ENCODE measurements at regions not wholly inside any gene's neighbourhood (a gene's known extent, or its start where the extent isn't known, plus 50 kb on each side); places are given as distances from the start of the nearest gene placed in this dataset.

GRCh38 chr5:18850216-18850615 lies 1137.8 kb downstream of the CDH18 start:
- TF ChIP-seq RCOR1 (IDR thresholded peaks at IDR 0.05; ENCODE audit: insufficient replicate concordance, low read length) (no peak), MAZ (IDR thresholded peaks at IDR 0.05; ENCODE audit: borderline replicate concordance, low read depth, low read length) (no peak), RFX5 (IDR thresholded peaks at IDR 0.05; ENCODE audit: low read depth, low read length) (no peak), NFE2L2 (IDR thresholded peaks at IDR 0.05; ENCODE audit: low read depth, low read length) (no peak), MXI1 (IDR thresholded peaks at IDR 0.05; ENCODE audit: borderline replicate concordance, low read depth, low read length) (no peak), USF2 (IDR thresholded peaks at IDR 0.05; ENCODE audit: low read depth, low read length) (no peak), POLR2A (IDR thresholded peaks at IDR 0.05; ENCODE audit: low read depth, low read length) (no peak), FOS (IDR thresholded peaks at IDR 0.05; ENCODE audit: low read depth, low read length) (no peak), SMC3 (IDR thresholded peaks at IDR 0.05; ENCODE audit: low read depth, low read length) (no peak), CHD1 (IDR thresholded peaks at IDR 0.05; ENCODE audit: low read depth, low read length) (no peak), CTCF (conservative IDR thresholded peaks at IDR 0.05; ENCODE audit: low read depth, low read length) (no peak), RAD21 (IDR thresholded peaks at IDR 0.05; ENCODE audit: low read length) (no peak)
- TF ChIP-seq, protein P1, sequence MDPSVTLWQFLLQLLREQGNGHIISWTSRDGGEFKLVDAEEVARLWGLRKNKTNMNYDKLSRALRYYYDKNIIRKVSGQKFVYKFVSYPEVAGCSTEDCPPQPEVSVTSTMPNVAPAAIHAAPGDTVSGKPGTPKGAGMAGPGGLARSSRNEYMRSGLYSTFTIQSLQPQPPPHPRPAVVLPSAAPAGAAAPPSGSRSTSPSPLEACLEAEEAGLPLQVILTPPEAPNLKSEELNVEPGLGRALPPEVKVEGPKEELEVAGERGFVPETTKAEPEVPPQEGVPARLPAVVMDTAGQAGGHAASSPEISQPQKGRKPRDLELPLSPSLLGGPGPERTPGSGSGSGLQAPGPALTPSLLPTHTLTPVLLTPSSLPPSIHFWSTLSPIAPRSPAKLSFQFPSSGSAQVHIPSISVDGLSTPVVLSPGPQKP (IDR thresholded peaks at IDR 0.05; ENCODE audit: borderline replicate concordance, low read depth, low read length) = no peak
- Histone ChIP-seq H3K9me1 (ENCODE audit: insufficient read depth, low read length) (no peaks in the 10 kb centered on the region), H4K5ac (ENCODE audit: low read depth, low read length) (no peak overlapping the region), H2BK120ac (ENCODE audit: low read depth, low read length) (no peak overlapping the region), H3K9ac (ENCODE audit: low read depth, low read length) (no peak overlapping the region), H3K56ac (ENCODE audit: extremely low read depth, insufficient read depth, low read length) (no peak overlapping the region), H2BK20ac (ENCODE audit: low read depth, low read length) (no peak overlapping the region), H3K36me3 (ENCODE audit: control insufficient read depth, insufficient read depth, low read length) (no peaks in the 10 kb centered on the region), H3K4me2 (ENCODE audit: low read depth, low read length) (no peak overlapping the region), H4K20me1 (ENCODE audit: insufficient read depth, low read length) (no peaks in the 10 kb centered on the region), H3K14ac (replicated peaks; ENCODE audit: low read depth, low read length) (no peak overlapping the region), H3K18ac (ENCODE audit: low read depth, low read length) (no peak overlapping the region), H3K27ac (ENCODE audit: insufficient read depth, low read length) (no peak overlapping the region), H3K9me3 (ENCODE audit: control insufficient read depth, insufficient read depth, low read length) (0 out of 2 replicates have a peak, but pooled peaks cover 1% of the 10 kb centered on the region), H2BK15ac (ENCODE audit: low read depth, low read length) (no peak overlapping the region), H3K4ac (ENCODE audit: low read depth, low read length) (no peak overlapping the region), H3K27me3 (ENCODE audit: control insufficient read depth, insufficient read depth, low read length) (no peaks in the 10 kb centered on the region), H4K91ac (ENCODE audit: insufficient read depth, low read depth, low read length) (no peak overlapping the region), H2AK9ac (replicated peaks; ENCODE audit: low read depth, low read length, poor library complexity) (no peak overlapping the region), H3K4me1 (ENCODE audit: control insufficient read depth, insufficient read depth, low read length) (no peaks in the 10 kb centered on the region), H3K23ac (ENCODE audit: low read depth, low read length) (no peak overlapping the region), H3K4me3 (ENCODE audit: insufficient read depth, low read depth, low read length) (no peak overlapping the region), H2BK5ac (ENCODE audit: low read depth, low read length, poor library complexity, severe bottlenecking) (no peak overlapping the region), H4K8ac (ENCODE audit: low read depth in 2 of 2, low read length in 2 of 2) (no peak overlapping the region), H2AFZ (replicated peaks; ENCODE audit: low read length, poor library complexity) (no peak overlapping the region), H2AK5ac (ENCODE audit: low read depth, low read length) (no peak overlapping the region), H3K79me1 (ENCODE audit: low read depth in 1 of 2, low read length in 2 of 2) (no peaks in the 10 kb centered on the region)
- POLR2A ChIA-PET (ENCODE audit: unreplicated experiment) = no interaction called here
- CTCF ChIA-PET = no interaction called here
- dilution Hi-C loops (cut with HindIII; ENCODE audit: low sequenced_read_pairs, unreplicated experiment) = no loop called here
- ATAC-seq (ENCODE audit: low read depth) (no peak), DNase-seq (no peak)
- BruUV-seq (replicated peaks) = no TSS peak
- no CpG with 5 or more reads among the region's 2 CpGs for WGBS, 2 experiments (ENCODE audit: extremely low coverage in 2 of 2, insufficient read length in 1 of 2)
- in situ Hi-C loops (cut with MboI; ENCODE audit: low sequenced_read_pairs) = no loop called here
- intact Hi-C loops (cut with micrococcal nuclease) = no loop called here

All from IMR-90 (cell line).